DND-41 (cell line): ENCODE measurements at regions not wholly inside any gene's neighbourhood (a gene's known extent, or its start where the extent isn't known, plus 50 kb on each side); places are given as distances from the start of the nearest gene placed in this dataset.

ENCODE experiments used
- EZH2 ChIP-seq: IDR thresholded peaks from 3 replicates; pipeline ENCODE4 v1.6.1; 2012; ENCODE audit warnings: borderline replicate concordance, low read depth, mild to moderate bottlenecking, moderate library complexity, low read length, inconsistent platforms; ENCODE audit not compliant: severe bottlenecking
- TF ChIP-seq, protein P1 (sequence below): IDR thresholded peaks from 2 replicates; pipeline ENCODE4 v1.5.1; 2012; ENCODE audit warnings: borderline replicate concordance, low read length, moderate library complexity, mild to moderate bottlenecking; ENCODE audit not compliant: poor library complexity, severe bottlenecking; ENCODE audit errors: extremely low read depth

DNA sequence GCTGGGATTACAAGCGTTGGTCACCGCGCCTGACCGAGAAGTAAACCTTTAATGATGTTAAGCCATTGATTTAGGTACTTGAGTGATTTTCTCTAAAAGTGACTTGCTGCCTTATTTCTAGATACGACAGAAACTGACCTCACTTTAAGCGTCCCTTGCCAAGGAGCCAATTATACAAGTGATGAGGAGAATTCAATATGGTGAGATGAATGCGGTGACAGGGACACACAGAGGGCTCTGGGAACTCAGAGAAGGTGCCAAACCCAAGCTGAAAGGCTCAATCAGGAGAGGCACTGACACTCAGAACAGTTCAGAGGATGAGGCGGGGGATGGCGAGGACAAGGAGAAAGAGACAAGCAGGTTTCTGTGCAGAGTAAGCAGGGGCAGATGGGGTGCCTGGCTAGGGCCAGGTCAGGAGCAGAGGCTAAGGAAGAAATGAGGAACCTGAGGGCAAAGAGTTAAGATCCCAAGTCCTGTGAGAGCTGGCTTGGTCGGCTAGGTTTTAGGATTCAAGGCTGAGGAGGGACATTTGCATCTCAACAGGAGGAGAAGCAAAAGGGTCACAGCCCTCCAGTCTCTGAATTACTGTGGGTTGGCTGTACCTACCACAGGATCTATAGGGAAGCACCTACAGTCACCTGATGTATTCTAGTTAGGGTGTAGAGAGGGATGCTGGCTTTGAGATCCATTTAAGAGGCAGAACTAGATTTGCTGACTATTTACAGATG, 83.2 kb upstream of the USP24 start:
- TF ChIP-seq, protein P1, sequence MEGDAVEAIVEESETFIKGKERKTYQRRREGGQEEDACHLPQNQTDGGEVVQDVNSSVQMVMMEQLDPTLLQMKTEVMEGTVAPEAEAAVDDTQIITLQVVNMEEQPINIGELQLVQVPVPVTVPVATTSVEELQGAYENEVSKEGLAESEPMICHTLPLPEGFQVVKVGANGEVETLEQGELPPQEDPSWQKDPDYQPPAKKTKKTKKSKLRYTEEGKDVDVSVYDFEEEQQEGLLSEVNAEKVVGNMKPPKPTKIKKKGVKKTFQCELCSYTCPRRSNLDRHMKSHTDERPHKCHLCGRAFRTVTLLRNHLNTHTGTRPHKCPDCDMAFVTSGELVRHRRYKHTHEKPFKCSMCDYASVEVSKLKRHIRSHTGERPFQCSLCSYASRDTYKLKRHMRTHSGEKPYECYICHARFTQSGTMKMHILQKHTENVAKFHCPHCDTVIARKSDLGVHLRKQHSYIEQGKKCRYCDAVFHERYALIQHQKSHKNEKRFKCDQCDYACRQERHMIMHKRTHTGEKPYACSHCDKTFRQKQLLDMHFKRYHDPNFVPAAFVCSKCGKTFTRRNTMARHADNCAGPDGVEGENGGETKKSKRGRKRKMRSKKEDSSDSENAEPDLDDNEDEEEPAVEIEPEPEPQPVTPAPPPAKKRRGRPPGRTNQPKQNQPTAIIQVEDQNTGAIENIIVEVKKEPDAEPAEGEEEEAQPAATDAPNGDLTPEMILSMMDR, result no peak
- no peak for TF ChIP-seq EZH2
